ENCODE measurements at regions not wholly inside any gene's neighbourhood (a gene's known extent, or its start where the extent isn't known, plus 50 kb on each side); places are given as distances from the start of the nearest gene placed in this dataset.

- intact Hi-C loops (cut with DNase I; ENCODE audit: low total_unique reads): no loop called here
- TF ChIP-seq CTCF (IDR thresholded peaks at IDR 0.05 in 8 of 11, conservative IDR thresholded peaks at IDR 0.05 in 3 of 11) (no peak), POLR2AphosphoS5 (IDR thresholded peaks at IDR 0.05) (no peak), POLR2A (IDR thresholded peaks at IDR 0.05) (no peak)
- Histone ChIP-seq H3K36me3 (no peaks in the 10 kb centered on the region), H3K27ac (no peak overlapping the region), H3K27me3 (replicated peaks in 1 of 7) (peaks cover 4 to 100% (median 66%) of the 10 kb centered on the region in 7 donors), H3K4me1 (peaks cover 7 to 28% (median 21%) of the 10 kb centered on the region in 6 donors), H3K9me3 (no peaks in the 10 kb centered on the region), H3K4me3 (no peak overlapping the region)
- WGBS, 5 donors: 76 to 87% (median 84%) methylated on average over 12 to 14 of the region's 14 CpGs
- no peak for DNase-seq
These were observed 76.8 kb upstream of the GATA5 start for GRCh38 chr20:62552613-62553012.

GRCh38 chr20:62553136-62553837, 77.5 kb upstream of the GATA5 start:
- Histone ChIP-seq H3K36me3 (no peaks in the 10 kb centered on the region), H3K4me3 (no peak overlapping the region), H3K9me3 (no peaks in the 10 kb centered on the region), H3K4me1 (peaks cover 7 to 28% (median 21%) of the 10 kb centered on the region in 6 donors), H3K27ac (no peak overlapping the region), H3K27me3 (replicated peaks in 1 of 7) (peaks cover 4 to 100% (median 73%) of the 10 kb centered on the region in 7 donors)
- DNase-seq: no peak
- intact Hi-C loops (cut with DNase I; ENCODE audit: low total_unique reads): no loop called here
- 87 to 96% (median 89%) methylated on average over 25 to 33 of the region's 33 CpGs for WGBS, 5 donors
- TF ChIP-seq POLR2AphosphoS5 (IDR thresholded peaks at IDR 0.05): no peak
- no peak for TF ChIP-seq POLR2A (IDR thresholded peaks at IDR 0.05)
- no peak for TF ChIP-seq CTCF (IDR thresholded peaks at IDR 0.05 in 8 of 11, conservative IDR thresholded peaks at IDR 0.05 in 3 of 11)

GRCh38 chr20:62553838-62554161, 78.0 kb upstream of the GATA5 start:
- H3K36me3 ChIP-seq: no peaks in the 10 kb centered on the region
- no peaks in the 10 kb centered on the region for H3K9me3 ChIP-seq
- intact Hi-C loops (cut with DNase I; ENCODE audit: low total_unique reads): no loop called here
- H3K27me3 ChIP-seq (replicated peaks in 1 of 7): peaks cover 4 to 100% (median 74%) of the 10 kb centered on the region in 7 donors
- H3K4me3 ChIP-seq: no peak overlapping the region
- H3K27ac ChIP-seq: no peak overlapping the region
- WGBS, 5 donors: 73 to 83% (median 74%) methylated on average over 3 to 7 of the region's 7 CpGs
- no peak for DNase-seq
- no peak for TF ChIP-seq CTCF (IDR thresholded peaks at IDR 0.05 in 8 of 11, conservative IDR thresholded peaks at IDR 0.05 in 3 of 11)
- no peak for TF ChIP-seq POLR2AphosphoS5 (IDR thresholded peaks at IDR 0.05)
- no peak for TF ChIP-seq POLR2A (IDR thresholded peaks at IDR 0.05)
- H3K4me1 ChIP-seq: peaks cover 7 to 28% (median 21%) of the 10 kb centered on the region in 6 donors

GRCh38 chr20:62554214-62554897, 78.6 kb upstream of the GATA5 start:
- Histone ChIP-seq H3K9me3 (no peaks in the 10 kb centered on the region), H3K27ac (no peak overlapping the region)

More at GRCh38 chr20:62554214-62554897, 78.6 kb upstream of the GATA5 start:
- Histone ChIP-seq H3K4me1 (peaks cover 7 to 28% (median 21%) of the 10 kb centered on the region in 6 donors), H3K27me3 (replicated peaks in 1 of 7) (peaks cover 4 to 100% (median 74%) of the 10 kb centered on the region in 7 donors), H3K36me3 (no peaks in the 10 kb centered on the region), H3K4me3 (no peak overlapping the region)
- no peak for DNase-seq
- 65 to 81% (median 75%) methylated on average over 16 to 35 of the region's 35 CpGs for WGBS, 5 donors
- TF ChIP-seq CTCF (IDR thresholded peaks at IDR 0.05 in 8 of 11, conservative IDR thresholded peaks at IDR 0.05 in 3 of 11) (no peak), POLR2A (IDR thresholded peaks at IDR 0.05) (no peak), POLR2AphosphoS5 (IDR thresholded peaks at IDR 0.05) (no peak)
- intact Hi-C loops (cut with DNase I; ENCODE audit: low total_unique reads): no loop called here

All from spleen (tissue), 11 donors.